Activated naive CD4-positive, alpha-beta T cell treated with anti-CD3 and anti-CD28 coated beads for 36 hours (primary cell): ENCODE measurements at regions not wholly inside any gene's neighbourhood (a gene's known extent, or its start where the extent isn't known, plus 50 kb on each side); places are given as distances from the start of the nearest gene placed in this dataset.

Experiments used
- CTCF ChIA-PET: fragments of 350-600 bp; sonication (Branson Sonifier 250); formaldehyde crosslinking; loops from one replicate; lab custom pipeline; 2021; ENCODE audit warnings: antibody characterized with exemption; lab: Charles Lee
- DNase-seq: peaks from one replicate; pipeline ENCODE4 v3.0.0-alpha.2; 2020
- H3K27ac Mint-ChIP-seq: one replicate; pipeline ENCODE4 v1.8.0; 2021; ENCODE audit warnings: mild to moderate bottlenecking, mixed read lengths
- H3K27me3 Mint-ChIP-seq: one replicate; pipeline ENCODE4 v1.8.0; 2021; ENCODE audit warnings: low read depth, mixed read lengths
- H3K36me3 Mint-ChIP-seq: one replicate; pipeline ENCODE4 v1.8.0; 2021; ENCODE audit warnings: low read depth, mixed read lengths
- H3K4me1 Mint-ChIP-seq: one replicate; pipeline ENCODE4 v1.8.0; 2021; ENCODE audit warnings: low read depth, mixed read lengths
- H3K4me3 Mint-ChIP-seq: one replicate; pipeline ENCODE4 v1.8.0; 2021; ENCODE audit warnings: mild to moderate bottlenecking, moderate library complexity, mixed read lengths
- H3K9me3 Mint-ChIP-seq: one replicate; pipeline ENCODE4 v1.8.0; 2021; ENCODE audit warnings: mixed read lengths
- intact Hi-C: fragments of 100-400 bp; cut with micrococcal nuclease; formaldehyde crosslinking; loops from one replicate; pipeline ENCODE4 v1.15.1; 2023

- intact Hi-C loops = loop anchor here (10.0 kb wide), 1 partner anchor 1079 kb away; no protein-coding TSS in a partner anchor
- H3K27ac Mint-ChIP-seq = no peak overlapping the region
- CTCF ChIA-PET = interaction anchor here (0.5 to 0.9 kb wide), 2 partner anchors 71 to 130 kb away, joined by 3 to 4 read pairs; no protein-coding TSS in a partner anchor
- H3K9me3 Mint-ChIP-seq = no peaks in the 10 kb centered on the region
- no peaks in the 10 kb centered on the region for H3K4me1 Mint-ChIP-seq
- no peak overlapping the region for H3K4me3 Mint-ChIP-seq
- no peaks in the 10 kb centered on the region for H3K36me3 Mint-ChIP-seq
- H3K27me3 Mint-ChIP-seq = peaks cover 20% of the 10 kb centered on the region
- no peak for DNase-seq
These were observed 120.2 kb upstream of the NFIB start for GRCh38 chr9:14434158-14434504.

DNA sequence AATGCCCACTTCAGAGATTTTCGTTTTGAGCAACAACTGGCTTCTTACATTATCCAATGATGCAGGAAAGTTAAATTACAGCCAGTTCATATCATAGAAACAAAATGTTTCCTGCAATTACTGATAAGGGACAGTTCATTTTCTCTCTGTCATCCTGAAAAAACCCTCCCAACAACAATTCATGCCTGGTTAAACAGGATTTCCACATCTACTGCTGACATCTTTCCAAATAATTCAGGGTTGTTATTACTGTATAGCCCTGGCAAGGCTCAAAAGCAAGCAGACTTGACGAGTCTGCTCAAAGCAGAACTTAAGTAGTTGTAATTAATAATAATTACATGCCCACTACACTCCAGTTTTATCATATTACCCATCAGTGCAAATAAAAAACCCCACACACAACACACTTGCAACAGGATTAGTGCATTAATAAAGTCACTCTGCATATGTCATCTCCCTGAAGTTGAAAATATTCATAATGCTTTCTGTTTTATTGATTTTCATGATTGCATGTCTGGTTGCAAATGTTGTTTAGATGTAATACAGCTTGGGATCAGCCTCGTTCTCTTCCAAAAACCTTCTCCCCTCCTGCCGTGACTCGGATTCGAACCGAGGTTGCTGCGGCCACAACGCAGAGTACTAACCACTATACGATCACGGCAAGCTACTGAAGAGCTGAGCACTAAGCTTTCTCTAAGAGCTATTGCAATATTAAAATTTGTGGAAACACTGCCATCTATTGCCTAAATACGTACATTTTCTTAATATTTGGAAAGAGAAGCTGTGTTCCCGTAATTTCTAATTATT, 119.6 kb upstream of the NFIB start:
- H3K4me3 Mint-ChIP-seq = no peak overlapping the region
- no peaks in the 10 kb centered on the region for H3K9me3 Mint-ChIP-seq
- no peak overlapping the region for H3K27ac Mint-ChIP-seq
- no peaks in the 10 kb centered on the region for H3K36me3 Mint-ChIP-seq
- H3K4me1 Mint-ChIP-seq = no peaks in the 10 kb centered on the region
- peaks cover 16% of the 10 kb centered on the region for H3K27me3 Mint-ChIP-seq
- peak; percentile 5 for DNase-seq
- intact Hi-C loops = loop anchor here (10.0 kb wide), 1 partner anchor 1079 kb away; no protein-coding TSS in a partner anchor
- CTCF ChIA-PET = interaction anchor here (0.5 to 0.9 kb wide), 2 partner anchors 71 to 130 kb away, joined by 3 to 4 read pairs; no protein-coding TSS in a partner anchor

DNA sequence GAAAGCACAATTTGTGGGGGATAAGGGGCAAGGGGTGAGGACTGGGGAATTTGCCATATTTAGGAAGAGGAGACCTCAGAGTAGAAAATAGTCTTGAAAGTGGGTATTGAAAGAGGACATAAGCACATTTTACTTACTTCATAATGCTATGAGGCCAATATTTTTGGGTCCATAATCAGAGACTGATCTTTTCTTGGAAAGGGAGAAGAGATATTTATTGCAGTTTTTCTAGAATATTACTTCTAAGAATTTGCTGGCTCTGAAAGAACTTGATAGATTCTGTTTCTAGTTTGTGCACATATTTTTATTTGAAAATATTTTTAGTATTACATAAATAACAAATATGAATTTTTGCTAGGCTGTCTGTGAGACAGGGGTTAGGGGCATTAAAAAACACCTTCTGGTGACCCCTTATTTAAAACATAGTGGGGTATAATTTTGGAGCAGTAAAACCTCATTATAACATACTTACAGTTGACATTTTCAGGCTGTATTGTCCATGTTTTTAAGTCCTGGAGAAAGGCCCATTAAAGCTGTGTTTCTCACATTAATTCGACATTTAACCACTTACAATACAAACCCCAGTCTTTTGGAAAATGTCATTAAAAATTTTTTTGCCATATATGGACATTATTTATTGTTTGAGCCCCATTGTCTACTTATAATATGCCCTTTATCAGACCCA, 118.9 kb upstream of the NFIB start:
- no peak overlapping the region for H3K4me3 Mint-ChIP-seq
- peaks cover 14% of the 10 kb centered on the region for H3K27me3 Mint-ChIP-seq
- H3K36me3 Mint-ChIP-seq = no peaks in the 10 kb centered on the region
- intact Hi-C loops = loop anchor here (10.0 kb wide), 1 partner anchor 1078 kb away; no protein-coding TSS in a partner anchor
- H3K4me1 Mint-ChIP-seq = no peaks in the 10 kb centered on the region
- CTCF ChIA-PET = interaction anchor here (0.6 kb wide), 1 partner anchor 180 kb away, joined by 3 read pairs; no protein-coding TSS in a partner anchor
- no peaks in the 10 kb centered on the region for H3K9me3 Mint-ChIP-seq
- H3K27ac Mint-ChIP-seq = no peak overlapping the region
- DNase-seq = no peak

GRCh38 chr9:14428781-14429230, 114.9 kb upstream of the NFIB start:
- CTCF ChIA-PET = interaction anchor here (1.3 to 4.3 kb wide), 2 partner anchors 11 to 15 kb away, joined by 5 to 26 read pairs; no protein-coding TSS in a partner anchor
- peak; percentile 60 for DNase-seq
- H3K4me1 Mint-ChIP-seq = no peaks in the 10 kb centered on the region
- intact Hi-C loops = loop anchor here (2.0 kb wide), 1 partner anchor 1002 kb away; no protein-coding TSS in a partner anchor
- H3K4me3 Mint-ChIP-seq = no peak overlapping the region
- no peak overlapping the region for H3K27ac Mint-ChIP-seq
- H3K27me3 Mint-ChIP-seq = peaks cover 5% of the 10 kb centered on the region
- H3K36me3 Mint-ChIP-seq = no peaks in the 10 kb centered on the region
- no peaks in the 10 kb centered on the region for H3K9me3 Mint-ChIP-seq

DNA sequence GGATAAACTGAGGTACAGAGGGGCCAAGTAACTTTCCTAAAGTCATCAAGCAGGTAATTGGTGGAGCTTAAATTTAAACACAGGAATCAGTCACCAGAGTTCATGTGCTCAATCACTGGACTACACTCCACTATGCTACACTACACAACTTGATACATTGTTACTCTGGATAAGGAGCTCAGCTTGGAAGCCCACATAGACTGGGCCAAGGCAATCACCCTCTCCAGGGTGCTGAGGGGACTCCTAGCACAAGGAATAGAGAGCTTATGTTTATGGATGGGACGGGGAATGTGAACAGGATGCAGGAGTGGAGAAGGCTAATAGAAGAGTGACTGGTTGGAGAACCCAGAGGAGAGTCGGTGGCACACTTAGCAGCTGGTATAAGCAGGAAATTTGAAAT, 113.5 kb upstream of the NFIB start:
- Mint-ChIP-seq H3K4me1 (no peaks in the 10 kb centered on the region), H3K4me3 (no peak overlapping the region), H3K27me3 (peaks cover 5% of the 10 kb centered on the region), H3K36me3 (no peaks in the 10 kb centered on the region), H3K27ac (no peak overlapping the region), H3K9me3 (no peaks in the 10 kb centered on the region)
- DNase-seq = no peak
- intact Hi-C loops = no loop called here
- CTCF ChIA-PET = interaction anchor here (0.9 to 4.3 kb wide), 4 partner anchors 13 to 339 kb away, joined by 3 to 26 read pairs (median 4); no protein-coding TSS in a partner anchor

GRCh38 chr9:14424983-14425382, 111.0 kb upstream of the NFIB start:
- no peak overlapping the region for H3K4me3 Mint-ChIP-seq
- no peaks in the 10 kb centered on the region for H3K9me3 Mint-ChIP-seq
- no peaks in the 10 kb centered on the region for H3K4me1 Mint-ChIP-seq
- peaks cover 5% of the 10 kb centered on the region for H3K27me3 Mint-ChIP-seq
- DNase-seq = no peak
- intact Hi-C loops = no loop called here
- no peaks in the 10 kb centered on the region for H3K36me3 Mint-ChIP-seq
- no peak overlapping the region for H3K27ac Mint-ChIP-seq
- CTCF ChIA-PET = interaction anchor here (0.6 kb wide), 1 partner anchor 15 kb away, joined by 5 read pairs; no protein-coding TSS in a partner anchor

- CTCF ChIA-PET = no interaction called here
- Mint-ChIP-seq H3K27me3 (peaks cover 5% of the 10 kb centered on the region), H3K27ac (no peak overlapping the region), H3K9me3 (no peaks in the 10 kb centered on the region), H3K4me3 (no peak overlapping the region), H3K36me3 (no peaks in the 10 kb centered on the region), H3K4me1 (no peaks in the 10 kb centered on the region)
- no peak for DNase-seq
- intact Hi-C loops = no loop called here
These were observed 110.3 kb upstream of the NFIB start for GRCh38 chr9:14424289-14424688.

GRCh38 chr9:14423815-14424261, 109.9 kb upstream of the NFIB start:
- CTCF ChIA-PET = no interaction called here

DNA sequence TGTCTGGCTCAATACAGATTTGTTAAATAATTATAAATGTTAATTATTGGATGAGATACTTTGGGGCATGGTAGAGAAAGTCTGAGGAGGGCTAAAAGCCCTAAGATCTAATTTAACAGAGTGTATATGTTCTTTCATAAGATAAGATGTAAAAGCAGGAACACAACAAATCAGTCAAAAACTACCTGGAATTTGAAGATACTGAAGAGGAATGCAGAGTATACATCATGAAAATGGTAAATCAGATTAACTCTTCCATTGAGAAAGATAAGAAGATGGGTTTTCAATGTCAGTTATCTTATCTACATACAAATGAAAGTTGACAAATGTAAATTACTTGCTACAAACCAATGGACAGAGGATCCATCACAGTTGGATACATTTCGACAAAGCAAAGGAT, 107.3 kb upstream of the NFIB start:
- Mint-ChIP-seq H3K4me3 (no peak overlapping the region), H3K9me3 (no peaks in the 10 kb centered on the region), H3K27me3 (no peaks in the 10 kb centered on the region), H3K27ac (no peak overlapping the region), H3K4me1 (no peaks in the 10 kb centered on the region), H3K36me3 (no peaks in the 10 kb centered on the region)
- CTCF ChIA-PET = no interaction called here
- DNase-seq = no peak
- intact Hi-C loops = no loop called here

More at GRCh38 chr9:14423815-14424261, 109.9 kb upstream of the NFIB start:
- no peak overlapping the region for H3K27ac Mint-ChIP-seq
- no peaks in the 10 kb centered on the region for H3K36me3 Mint-ChIP-seq
- no peak for DNase-seq
- H3K27me3 Mint-ChIP-seq = peaks cover 5% of the 10 kb centered on the region
- intact Hi-C loops = no loop called here
- no peaks in the 10 kb centered on the region for H3K9me3 Mint-ChIP-seq
- H3K4me3 Mint-ChIP-seq = no peak overlapping the region
- H3K4me1 Mint-ChIP-seq = no peaks in the 10 kb centered on the region

DNA sequence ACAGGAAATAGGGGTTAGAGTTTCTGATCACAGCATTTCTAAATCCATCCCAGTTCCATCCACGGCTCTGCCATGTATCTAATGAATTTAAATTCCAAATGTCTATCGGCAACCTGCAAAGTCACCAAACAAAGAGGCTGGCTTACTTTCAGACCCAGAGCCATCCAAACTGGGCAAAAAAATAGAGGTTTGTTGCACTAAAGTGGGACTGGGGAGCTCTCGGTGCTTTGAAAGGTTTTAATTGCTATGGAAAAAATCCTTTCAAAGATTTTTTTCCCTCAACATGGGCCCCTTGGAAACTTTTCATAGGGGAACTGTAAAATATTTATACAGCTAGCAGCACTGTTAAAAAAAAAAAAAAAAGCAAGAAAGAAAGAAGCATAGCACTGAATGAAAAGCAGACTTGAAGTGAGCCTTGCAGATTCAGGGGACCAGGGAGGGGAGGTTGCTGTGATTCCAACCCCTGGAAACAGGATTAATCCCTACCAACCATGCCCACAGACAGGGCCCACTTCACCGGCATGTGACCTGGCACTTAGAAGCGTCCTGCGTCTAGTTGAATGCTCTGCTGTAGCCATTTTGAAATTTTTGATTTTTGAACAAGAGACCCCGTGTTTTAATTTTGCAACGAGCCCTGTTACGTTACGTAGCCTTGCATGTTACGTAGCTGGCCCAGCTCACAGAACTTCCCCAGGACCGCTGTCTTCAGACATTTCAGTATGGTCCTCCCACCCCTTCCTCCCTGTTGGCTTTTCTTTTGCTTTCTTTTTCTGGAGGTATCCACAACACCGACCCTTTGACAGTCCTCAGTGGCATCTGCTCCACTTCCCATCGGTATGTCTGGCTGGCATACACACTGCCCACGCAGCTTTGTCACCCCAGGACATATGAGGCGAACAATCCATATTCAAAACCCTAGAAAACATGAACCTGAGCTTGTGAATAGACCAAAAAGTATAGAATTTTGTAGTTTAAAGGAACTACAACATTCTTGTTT, 105.3 kb upstream of the NFIB start:
- no peaks in the 10 kb centered on the region for H3K27me3 Mint-ChIP-seq
- CTCF ChIA-PET = interaction anchor here (0.8 to 1.3 kb wide), 2 partner anchors 11 to 53 kb away, joined by 3 read pairs; no protein-coding TSS in a partner anchor
- no peaks in the 10 kb centered on the region for H3K36me3 Mint-ChIP-seq
- no peak overlapping the region for H3K4me3 Mint-ChIP-seq
- no peak for DNase-seq
- intact Hi-C loops = no loop called here
- H3K4me1 Mint-ChIP-seq = no peaks in the 10 kb centered on the region
- no peak overlapping the region for H3K27ac Mint-ChIP-seq
- no peaks in the 10 kb centered on the region for H3K9me3 Mint-ChIP-seq

- Mint-ChIP-seq H3K4me3 (no peak overlapping the region), H3K9me3 (no peaks in the 10 kb centered on the region), H3K36me3 (no peaks in the 10 kb centered on the region), H3K27ac (no peak overlapping the region), H3K27me3 (no peaks in the 10 kb centered on the region), H3K4me1 (no peaks in the 10 kb centered on the region)
- no peak for DNase-seq
- intact Hi-C loops = no loop called here
- CTCF ChIA-PET = interaction anchor here (1.3 kb wide), 1 partner anchor 11 kb away, joined by 3 read pairs; no protein-coding TSS in a partner anchor
These were observed 104.5 kb upstream of the NFIB start for GRCh38 chr9:14418301-14418940.
